GM21825 (cell line): ENCODE measurements at regions not wholly inside any gene's neighbourhood (a gene's known extent, or its start where the extent isn't known, plus 50 kb on each side); places are given as distances from the start of the nearest gene placed in this dataset.

ENCODE experiments used
- ATAC-seq: cut with Tn5 transposase; IDR thresholded peaks from one replicate; pipeline ENCODE4 v1.9.1; 2021; ENCODE audit warnings: mild to moderate bottlenecking, moderate library complexity; ENCODE audit not compliant: unreplicated experiment

DNA sequence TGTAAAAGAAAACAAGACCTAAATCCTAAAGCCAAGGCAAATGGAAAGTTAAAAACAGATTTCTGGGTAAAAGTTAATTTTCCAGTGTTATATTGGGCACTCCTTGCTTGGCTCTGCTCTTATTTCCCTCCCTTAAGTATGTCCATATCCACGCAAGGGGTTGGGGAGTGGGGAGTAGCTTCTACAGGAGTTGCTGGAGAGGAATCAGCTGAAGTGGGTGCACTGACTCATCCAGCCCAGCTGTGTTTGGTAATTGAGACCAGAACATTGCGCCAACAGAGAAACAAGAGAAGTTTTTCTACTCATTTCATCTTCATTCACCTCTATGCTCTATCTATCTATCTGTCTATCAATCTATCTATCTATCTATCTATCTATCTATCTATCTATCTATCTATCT lies 298.4 kb upstream of the PDGFD start:
- no peak for ATAC-seq

DNA sequence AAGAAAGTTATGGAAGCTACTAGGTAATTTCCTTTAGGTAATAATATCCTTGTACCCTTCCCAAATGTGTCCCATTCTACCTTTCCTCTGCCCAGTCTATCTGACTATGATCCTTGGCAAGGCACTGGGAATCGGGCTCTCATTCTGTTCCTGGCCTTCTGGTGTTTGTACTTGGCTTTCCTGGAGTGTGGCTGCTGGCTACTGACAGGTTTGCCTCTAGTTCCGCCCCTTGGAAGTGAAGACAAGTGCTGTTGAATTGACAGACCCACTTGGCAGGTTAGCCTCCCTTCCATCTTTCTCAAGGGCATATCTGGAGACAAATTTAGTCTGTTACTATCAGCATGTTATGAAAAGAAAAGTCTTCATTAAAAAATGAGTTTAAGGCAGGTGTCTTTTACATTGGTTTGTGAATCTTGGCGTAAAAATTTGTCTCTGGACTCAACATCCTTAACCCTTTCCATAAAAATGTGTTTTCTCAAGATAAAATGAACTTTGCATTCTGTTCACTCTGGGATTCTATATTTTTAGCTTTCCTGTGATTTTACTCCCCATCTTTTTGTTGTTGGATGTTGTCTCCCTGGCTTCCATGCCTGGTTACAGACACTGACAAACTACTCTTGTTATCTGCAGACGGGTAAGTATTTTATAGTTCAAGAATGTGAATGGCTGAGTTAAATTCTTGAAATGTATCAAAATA lies 287.4 kb upstream of the PDGFD start:
- no peak for ATAC-seq

DNA sequence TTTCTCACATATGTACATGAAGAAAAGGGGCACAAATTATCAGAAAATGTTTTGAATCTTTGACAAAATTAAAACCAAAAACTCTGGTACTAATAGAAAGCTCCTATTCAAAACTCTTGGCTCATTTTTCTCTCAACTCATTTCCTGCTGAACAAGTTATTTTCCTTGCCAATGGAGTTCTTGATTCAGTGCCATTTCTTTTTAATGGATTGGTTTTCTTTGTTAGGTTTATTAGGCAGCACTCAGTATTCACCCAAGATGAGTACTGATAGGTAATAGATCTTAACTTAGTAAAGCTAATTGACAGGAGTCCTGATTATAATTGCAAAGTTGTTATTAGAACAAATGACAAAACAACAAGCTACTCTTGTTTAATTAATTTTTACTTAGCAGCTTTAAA lies 279.4 kb upstream of the PDGFD start:
- no peak for ATAC-seq

DNA sequence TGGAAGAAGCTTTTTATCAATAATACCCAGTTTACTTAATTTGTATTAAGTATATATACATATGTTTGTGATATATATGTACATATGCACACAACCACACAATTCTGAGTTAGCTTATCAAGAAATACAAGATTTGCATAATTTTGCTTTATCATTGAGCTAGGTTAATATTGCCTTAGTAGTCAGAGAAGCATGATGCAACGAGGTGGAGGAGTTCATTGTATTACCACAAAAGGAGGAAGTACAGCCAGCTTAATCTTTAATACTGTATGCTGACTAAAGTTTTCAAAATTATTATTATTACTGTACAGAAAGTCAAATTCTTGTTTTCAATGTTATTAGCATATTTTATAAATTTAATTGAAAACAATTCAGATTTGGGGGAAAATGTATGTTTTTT lies 278.4 kb upstream of the PDGFD start:
- no peak for ATAC-seq

DNA sequence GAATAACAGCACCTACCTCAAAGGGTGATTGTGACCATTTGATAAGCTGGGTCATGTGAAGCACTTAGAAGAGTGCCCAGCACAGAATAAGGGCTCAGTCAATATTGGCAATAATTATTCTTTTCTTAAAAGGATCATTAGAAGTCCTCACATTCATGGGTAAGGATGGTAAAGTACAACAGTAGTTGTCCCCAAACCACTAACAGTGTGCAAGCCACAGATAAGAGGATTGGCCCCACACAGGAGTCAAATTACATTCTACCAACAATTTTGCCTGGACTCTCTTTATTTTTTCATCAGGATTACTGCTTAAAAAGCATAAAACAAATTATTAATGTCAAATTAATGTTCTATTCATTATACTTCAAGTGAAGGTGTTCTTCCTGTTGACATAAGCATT lies 271.5 kb upstream of the PDGFD start:
- ATAC-seq = no peak

DNA sequence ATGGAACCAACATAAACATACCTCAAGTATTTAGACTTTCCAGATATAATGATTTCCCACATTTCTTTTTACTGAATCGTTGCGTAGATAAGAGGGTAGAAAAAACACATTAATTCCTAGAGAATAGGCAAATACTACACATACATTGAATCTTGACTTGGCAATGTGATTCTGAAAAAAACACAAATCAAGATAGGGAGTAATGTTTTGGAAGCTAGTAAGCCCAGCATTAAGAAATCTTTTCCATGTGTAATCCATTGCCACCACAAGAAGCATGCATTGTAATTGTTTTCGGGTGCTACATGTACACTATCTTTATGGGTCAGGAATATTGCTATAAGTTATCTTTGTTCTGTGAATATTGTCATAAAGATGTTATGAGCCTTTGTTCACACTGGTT lies 269.8 kb upstream of the PDGFD start:
- no peak for ATAC-seq

DNA sequence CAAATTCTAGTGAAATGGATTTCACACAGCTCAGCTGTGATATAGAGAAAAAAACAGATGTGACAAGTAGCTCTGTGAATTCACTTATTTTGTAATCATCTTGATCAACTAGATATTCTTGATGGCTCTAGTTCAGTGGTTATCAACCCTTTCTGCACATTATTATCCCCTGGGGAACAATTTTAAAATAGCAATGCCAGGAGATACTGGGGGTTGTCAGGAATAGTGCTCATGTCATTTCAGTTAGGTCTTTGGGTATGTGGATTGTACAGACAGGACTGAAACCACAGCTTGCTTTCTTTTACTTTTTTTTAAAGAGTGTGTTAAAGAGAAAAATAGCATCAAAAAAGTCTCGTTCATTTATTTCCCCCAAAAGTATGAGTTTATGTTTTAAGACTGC lies 269.0 kb upstream of the PDGFD start:
- ATAC-seq = no peak

DNA sequence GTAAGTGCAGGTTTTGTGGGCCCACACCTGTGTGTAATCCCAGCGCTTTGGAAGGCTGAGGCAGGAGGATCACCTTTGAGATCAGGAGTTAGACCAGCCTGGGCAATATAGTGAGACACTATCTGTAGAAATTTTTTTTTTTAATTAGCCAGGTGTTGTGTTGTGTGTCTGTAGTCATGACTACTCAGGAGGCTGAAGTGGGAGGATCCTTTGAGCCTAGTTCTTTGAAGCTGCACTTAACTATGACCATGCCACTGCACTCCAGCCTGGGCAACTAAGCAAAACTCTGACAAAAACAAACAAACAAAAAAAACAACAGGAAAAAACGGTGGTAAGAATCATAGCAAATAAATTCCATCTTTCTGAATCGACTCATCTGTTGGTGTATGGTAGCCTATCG lies 268.6 kb upstream of the PDGFD start:
- ATAC-seq = no peak

DNA sequence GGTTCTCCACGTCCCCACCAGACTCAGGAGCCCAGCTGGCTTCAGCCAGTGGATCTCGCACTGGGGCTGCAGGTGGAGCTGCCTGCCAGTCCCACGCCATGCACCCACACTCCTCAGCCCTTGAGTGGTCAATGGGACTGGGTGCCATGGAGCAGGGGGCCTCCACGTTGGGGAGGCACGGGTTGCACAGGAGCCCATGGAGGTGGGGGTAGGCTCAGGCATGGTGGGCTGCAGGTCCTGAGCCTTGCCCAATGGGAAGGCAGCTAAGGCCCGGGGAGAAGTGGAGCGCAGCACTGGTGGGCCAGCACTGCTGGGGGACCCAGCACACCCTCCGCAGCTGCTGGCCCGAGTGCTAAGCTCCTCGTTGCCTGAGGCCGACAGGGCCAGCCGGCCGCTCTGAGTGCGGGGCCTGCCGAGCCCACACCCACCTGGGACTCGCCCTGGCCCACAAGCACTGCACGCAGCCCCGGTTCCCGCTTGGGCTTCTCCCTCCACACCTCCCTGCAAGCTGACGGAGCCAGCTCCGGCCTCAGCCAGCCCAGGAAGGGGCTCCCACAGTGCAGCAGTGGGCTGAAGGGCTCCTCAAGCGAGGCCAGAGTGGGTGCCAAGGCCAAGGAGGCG lies 258.5 kb upstream of the PDGFD start:
- ATAC-seq = no peak

DNA sequence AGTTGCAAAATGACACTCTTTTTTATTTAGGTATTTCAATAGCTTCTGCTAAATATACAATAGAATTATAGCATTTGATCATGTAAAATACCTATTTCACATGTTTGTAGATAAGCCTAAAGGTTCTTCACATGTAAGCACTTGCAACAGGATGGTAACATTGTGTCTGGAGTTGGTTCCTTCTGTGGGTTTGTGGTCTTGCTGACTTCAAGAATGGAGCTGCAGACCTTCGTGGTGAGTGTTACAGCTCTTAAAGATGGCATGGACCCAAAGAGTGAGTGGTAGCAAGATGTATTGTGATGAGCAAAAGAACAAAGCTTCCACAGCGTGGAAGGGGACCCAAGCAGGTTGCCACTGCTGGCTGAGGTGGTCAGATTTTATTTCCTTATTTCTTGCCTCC lies 246.4 kb upstream of the PDGFD start:
- no peak for ATAC-seq

DNA sequence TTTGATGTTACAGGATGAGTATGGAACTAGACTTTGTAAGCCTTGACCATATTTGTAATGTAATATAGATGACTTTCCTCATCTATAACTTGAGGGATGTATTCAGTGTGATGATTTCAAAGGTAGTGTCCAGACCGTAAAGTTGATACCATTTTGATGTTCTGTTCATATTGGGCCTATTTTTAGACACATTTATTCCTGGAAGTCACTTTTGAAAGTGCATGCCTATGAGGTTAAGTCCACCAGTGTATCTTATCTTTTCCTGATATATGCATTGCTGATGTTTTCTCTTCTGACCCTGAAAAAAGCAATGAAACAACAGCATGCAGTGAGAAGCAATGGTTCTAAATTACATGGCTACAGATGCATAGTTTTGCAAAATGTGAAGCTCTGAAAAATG lies 244.7 kb upstream of the PDGFD start:
- ATAC-seq = no peak

DNA sequence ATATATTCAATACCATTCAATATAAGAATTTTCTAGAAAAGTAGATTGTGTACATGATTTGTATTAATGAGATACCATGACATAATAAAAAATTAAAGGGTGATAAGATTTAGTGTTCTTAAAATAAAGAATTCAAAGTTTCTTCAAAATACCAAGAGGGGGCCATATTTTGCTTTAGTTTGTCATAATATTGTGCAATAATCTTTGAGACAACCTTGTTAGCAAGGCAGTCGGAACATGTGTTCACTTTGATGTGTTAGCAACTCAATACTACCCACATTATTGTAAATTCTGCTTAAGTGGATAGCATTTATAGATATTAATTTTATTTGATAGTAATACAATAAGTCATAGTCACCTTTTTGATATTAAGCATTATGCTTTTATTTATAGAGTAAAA lies 241.3 kb upstream of the PDGFD start:
- ATAC-seq = no peak

DNA sequence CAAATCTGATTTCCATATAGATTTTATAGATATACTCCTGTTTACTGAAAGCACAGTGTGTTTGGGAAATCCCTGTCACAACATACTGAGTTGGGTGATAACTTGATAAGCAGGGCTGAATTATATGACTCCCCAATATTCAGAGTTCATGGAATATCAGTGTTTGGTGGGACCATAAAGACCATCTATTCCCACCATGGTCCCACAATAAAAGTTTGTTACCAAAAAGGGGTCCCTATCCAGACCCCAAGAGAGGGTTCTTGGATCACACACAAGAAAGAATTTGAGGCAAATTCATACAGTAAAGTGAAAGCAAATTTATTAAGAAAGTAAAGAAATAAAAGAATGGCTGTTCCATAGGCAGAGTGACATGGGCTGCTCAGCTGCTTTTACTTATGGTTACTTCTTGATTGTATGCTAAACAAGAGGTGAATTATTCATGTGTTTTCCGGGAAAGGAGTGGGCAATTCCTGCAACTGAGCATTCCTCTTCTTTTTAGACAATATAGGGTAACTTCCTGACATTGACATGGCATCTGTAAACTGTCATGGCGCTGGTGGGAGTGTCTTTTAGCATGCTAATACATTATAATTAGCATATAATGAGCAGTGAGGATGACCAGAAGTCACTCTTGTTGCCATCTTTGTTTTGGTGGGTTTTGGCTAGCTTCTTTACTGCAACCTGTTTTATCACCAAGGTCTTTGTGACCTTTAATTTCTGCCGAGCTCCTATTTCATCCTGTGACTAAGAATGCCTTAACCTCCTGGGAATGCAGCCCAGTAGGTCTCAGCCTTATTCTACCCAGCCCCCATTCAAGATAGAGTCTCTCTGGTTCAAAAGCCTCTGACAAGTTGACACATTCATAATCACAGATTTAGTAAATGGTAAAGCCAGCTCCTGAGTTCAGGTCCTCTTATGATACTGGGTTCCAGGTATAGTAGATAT lies 240.6 kb upstream of the PDGFD start:
- no peak for ATAC-seq

DNA sequence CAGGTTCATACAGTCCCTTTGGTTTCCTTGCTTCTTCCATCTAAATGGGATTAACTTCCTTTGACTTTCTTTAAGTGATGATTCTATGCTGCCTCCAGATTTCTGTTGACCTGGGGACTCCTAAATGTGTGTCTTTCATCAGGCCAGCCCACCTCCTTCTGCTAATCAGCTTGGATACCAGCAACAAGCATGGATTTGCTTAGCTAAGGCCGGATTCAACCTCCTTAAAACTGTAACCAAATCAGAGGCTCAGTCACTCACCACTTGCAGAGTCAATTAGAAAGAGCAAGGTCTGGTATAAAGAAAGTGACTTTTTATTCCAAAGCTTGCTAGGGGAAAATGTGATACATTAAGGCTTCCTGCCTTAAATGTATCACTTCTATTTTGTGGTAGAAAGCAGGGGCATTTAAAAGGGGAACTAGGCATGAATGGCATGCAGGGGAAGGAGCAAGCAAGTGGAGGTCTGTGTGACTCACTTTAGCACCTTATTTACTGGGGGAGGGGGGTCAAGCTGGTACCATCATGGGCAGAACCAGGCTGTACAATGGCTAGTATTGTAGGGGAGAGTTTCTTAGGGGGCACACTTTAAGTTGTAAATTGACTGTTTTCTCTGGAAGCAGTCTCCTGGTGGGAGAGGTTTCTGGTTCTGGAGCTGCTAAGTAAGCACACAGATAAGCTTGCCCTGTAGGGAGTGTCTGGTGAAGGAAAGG lies 239.0 kb upstream of the PDGFD start:
- ATAC-seq = no peak

DNA sequence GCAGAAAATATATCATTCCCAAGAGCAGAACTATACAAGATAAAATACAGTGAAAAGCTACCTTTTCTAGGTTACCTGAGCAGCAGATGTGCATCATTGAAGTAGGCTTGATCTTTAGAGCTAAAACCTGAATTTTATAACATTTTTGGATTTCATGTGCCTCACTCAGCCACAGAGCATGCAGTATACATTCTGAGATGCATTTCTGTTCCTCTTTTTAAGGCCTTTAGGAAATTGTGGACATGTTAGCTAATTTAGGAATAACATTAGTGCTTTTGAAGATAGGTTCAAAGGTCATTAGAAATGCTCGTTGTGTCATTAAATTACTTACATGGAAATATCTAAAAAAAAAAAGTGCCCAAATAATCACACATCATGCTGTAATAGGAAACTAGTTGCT lies 230.6 kb upstream of the PDGFD start:
- no peak for ATAC-seq

DNA sequence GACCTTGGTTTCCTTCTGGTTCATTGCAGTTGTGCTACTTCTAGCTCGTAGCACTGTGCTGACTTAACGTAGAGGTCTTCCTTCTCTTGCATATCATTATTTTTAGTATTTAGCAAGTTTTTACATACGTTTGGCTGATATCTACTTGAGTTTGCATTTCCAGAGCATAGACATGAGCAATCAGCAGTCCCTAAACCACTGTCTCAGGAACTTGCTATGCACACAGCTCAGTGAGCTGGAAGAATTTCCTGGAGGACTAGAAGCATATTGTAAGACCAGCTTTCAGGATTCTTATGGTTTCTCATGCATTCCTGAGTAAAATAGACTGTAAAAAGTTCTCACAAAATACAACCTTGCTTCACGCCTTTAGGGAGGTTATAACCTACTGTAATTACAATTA lies 226.7 kb upstream of the PDGFD start:
- no peak for ATAC-seq

DNA sequence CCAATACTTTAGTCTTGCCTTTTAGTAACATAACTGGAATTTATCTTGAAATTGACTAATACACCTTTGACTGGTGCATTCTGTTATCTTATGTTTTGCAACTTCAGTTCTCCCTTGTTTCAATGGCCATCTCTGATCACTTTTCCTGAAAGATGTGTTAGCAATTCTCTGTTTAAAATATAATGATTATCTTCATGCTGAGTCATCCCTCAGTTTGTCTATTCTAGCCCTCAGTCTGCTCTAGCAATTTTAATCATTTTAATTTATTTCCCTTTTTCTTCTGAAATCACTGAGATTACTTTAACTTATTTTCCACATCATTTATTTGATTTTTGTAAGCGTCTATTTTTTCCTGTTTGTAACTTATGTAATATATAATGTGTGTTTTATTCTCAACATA lies 221.9 kb upstream of the PDGFD start:
- ATAC-seq = no peak

DNA sequence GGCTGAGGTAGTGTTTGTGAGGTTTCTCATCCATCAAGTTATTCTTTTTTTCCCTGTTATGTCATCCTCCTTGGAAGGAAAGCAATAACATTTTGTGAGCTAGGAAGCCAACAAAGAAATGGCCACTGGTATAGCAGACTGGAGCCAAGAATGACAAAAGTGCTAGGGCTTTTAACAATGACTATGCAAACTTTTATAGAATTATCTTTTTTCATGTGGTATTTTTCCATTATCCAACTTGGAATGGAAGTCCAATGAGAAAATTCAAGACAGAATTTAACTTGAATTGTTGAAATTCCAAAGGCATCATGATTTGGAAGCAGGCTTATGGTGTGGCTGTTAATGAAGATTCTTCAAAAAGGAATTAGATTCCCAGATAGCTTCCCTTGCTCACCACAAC lies 216.4 kb upstream of the PDGFD start:
- no peak for ATAC-seq

DNA sequence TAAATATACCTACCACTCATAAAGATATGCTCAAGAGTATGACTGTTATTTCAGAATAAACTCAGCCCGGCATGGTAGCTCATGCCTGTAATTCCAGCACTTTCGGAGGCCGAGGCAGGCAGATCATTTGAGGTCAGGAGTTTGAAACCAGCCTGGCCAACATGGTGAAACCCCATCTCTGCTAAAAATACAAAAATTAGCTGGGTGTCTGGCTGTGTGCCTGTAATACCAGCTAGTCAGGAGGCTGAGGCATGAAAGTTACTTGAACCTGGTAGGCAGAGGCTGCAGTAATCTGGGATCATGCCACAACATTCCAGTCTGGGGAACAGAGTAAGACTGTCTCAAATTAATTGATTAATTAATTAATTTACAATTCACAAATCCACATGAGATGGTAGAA lies 208.2 kb upstream of the PDGFD start:
- no peak for ATAC-seq

DNA sequence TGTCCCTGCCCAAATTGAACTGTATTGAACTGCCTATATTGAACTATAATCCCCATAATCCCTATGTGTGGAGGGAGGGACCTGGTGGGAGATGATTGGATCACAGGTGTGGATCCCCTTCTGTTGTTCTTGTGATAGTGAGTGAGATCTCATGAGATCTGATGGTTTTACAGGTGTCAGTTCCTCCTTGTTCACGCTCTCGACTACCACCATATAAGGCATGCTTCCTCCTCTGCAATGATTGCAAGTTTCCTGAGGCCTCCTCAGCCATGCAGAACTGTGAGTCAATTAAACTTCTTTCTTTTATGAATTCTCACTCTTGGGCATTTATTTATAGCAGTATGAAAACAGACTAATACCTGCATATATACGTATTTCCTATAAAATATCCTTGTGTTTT lies 206.5 kb upstream of the PDGFD start:
- no peak for ATAC-seq

DNA sequence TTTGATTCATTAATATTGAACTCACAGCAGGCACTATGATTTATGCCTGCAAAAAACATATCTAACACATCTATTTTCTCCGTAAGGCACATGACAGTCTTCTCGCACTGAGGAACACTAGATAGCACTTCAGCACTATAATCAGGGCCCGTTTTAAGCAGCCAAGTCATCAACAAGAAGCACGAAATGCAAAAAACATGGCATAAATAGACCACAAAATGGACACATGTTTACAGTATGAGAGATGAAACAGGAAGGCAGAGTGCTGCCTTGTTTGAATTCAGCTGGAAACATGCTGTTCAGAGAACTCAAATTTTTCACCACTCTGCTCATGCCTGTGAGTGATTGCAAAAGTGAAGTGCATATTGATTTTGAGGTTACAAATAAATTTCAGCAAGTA lies 205.8 kb upstream of the PDGFD start:
- ATAC-seq = no peak
